ENCODE measurements at regions not wholly inside any gene's neighbourhood (a gene's known extent, or its start where the extent isn't known, plus 50 kb on each side); places are given as distances from the start of the nearest gene placed in this dataset.

- H3K36me3 ChIP-seq (replicated peaks in 1 of 2; ENCODE audit: control insufficient read depth in 1 of 2, insufficient read depth in 2 of 2, low read length in 2 of 2), result no peaks in the 10 kb centered on the region
- H3K4me3 Mint-ChIP-seq, result no peak overlapping the region
- H3K4me1 Mint-ChIP-seq, result no peaks in the 10 kb centered on the region
- H3K27ac Mint-ChIP-seq, result no peak overlapping the region
- no peaks in the 10 kb centered on the region for H3K79me2 ChIP-seq (ENCODE audit: insufficient read depth, low read length)
- DNase-seq, result no peak
- peaks cover 0 to 3% of the 10 kb centered on the region in 2 donors for H3K9me3 ChIP-seq (replicated peaks in 1 of 2; ENCODE audit: control insufficient read depth in 1 of 2, insufficient read depth in 1 of 2, low read length in 2 of 2)
- H4K20me1 ChIP-seq (ENCODE audit: insufficient read depth, low read length), result no peaks in the 10 kb centered on the region
- no peak overlapping the region for H2AFZ ChIP-seq (ENCODE audit: insufficient read depth, low read depth, low read length, poor library complexity, severe bottlenecking)
- no peaks in the 10 kb centered on the region for H3K4me1 ChIP-seq (ENCODE audit: control insufficient read depth in 1 of 2, insufficient read depth in 2 of 2, low read length in 2 of 2)
- intact Hi-C loops (cut with micrococcal nuclease), result no loop called here
- H3K4me3 ChIP-seq (replicated peaks in 1 of 3; ENCODE audit: low read depth in 2 of 3, low read length in 3 of 3), result no peak overlapping the region
- H3K9ac ChIP-seq (ENCODE audit: insufficient read depth, low read length, poor library complexity, severe bottlenecking), result no peak overlapping the region
- peaks cover 0 to 11% (median 0%) of the 10 kb centered on the region in 7 donors for H3K9me3 Mint-ChIP-seq
- WGBS (ENCODE audit: insufficient coverage), result 36% methylated on average over 2 of the region's 2 CpGs
- TF ChIP-seq, protein P1, sequence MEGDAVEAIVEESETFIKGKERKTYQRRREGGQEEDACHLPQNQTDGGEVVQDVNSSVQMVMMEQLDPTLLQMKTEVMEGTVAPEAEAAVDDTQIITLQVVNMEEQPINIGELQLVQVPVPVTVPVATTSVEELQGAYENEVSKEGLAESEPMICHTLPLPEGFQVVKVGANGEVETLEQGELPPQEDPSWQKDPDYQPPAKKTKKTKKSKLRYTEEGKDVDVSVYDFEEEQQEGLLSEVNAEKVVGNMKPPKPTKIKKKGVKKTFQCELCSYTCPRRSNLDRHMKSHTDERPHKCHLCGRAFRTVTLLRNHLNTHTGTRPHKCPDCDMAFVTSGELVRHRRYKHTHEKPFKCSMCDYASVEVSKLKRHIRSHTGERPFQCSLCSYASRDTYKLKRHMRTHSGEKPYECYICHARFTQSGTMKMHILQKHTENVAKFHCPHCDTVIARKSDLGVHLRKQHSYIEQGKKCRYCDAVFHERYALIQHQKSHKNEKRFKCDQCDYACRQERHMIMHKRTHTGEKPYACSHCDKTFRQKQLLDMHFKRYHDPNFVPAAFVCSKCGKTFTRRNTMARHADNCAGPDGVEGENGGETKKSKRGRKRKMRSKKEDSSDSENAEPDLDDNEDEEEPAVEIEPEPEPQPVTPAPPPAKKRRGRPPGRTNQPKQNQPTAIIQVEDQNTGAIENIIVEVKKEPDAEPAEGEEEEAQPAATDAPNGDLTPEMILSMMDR (IDR thresholded peaks at IDR 0.05), result no peak
- H3K27me3 ChIP-seq (ENCODE audit: control insufficient read depth in 2 of 2, insufficient read depth in 2 of 2, low read length in 2 of 2), result no peaks in the 10 kb centered on the region
- H3K27ac ChIP-seq (ENCODE audit: low read depth in 1 of 2, low read length in 2 of 2), result no peak overlapping the region
- H3K4me2 ChIP-seq (replicated peaks; ENCODE audit: extremely low read depth, low read length, poor library complexity, severe bottlenecking), result no peak overlapping the region
- H3K27me3 Mint-ChIP-seq (ENCODE audit: low read depth in 3 of 3), result peaks cover 0 to 7% (median 3%) of the 10 kb centered on the region in 3 donors
- H3K36me3 Mint-ChIP-seq, result no peaks in the 10 kb centered on the region
Measured at GRCh38 chr18:77948567-77948966, 698.9 kb downstream of the GALR1 start.

- intact Hi-C loops (cut with micrococcal nuclease), result no loop called here
Measured at GRCh38 chr18:77949355-77949973, 699.8 kb downstream of the GALR1 start.

More at GRCh38 chr18:77949355-77949973, 699.8 kb downstream of the GALR1 start:
- no peaks in the 10 kb centered on the region for H4K20me1 ChIP-seq (ENCODE audit: insufficient read depth, low read length)
- DNase-seq, result no peak
- H3K27ac Mint-ChIP-seq, result no peak overlapping the region
- no peak overlapping the region for H2AFZ ChIP-seq (ENCODE audit: insufficient read depth, low read depth, low read length, poor library complexity, severe bottlenecking)
- H3K4me3 ChIP-seq (replicated peaks in 1 of 3; ENCODE audit: low read depth in 2 of 3, low read length in 3 of 3), result no peak overlapping the region
- H3K9ac ChIP-seq (ENCODE audit: insufficient read depth, low read length, poor library complexity, severe bottlenecking), result no peak overlapping the region
- peaks cover 0 to 3% of the 10 kb centered on the region in 2 donors for H3K9me3 ChIP-seq (replicated peaks in 1 of 2; ENCODE audit: control insufficient read depth in 1 of 2, insufficient read depth in 1 of 2, low read length in 2 of 2)
- H3K27me3 Mint-ChIP-seq (ENCODE audit: low read depth in 3 of 3), result peaks cover 0 to 7% (median 3%) of the 10 kb centered on the region in 3 donors
- H3K27ac ChIP-seq (ENCODE audit: low read depth in 1 of 2, low read length in 2 of 2), result no peak overlapping the region
- H3K9me3 Mint-ChIP-seq, result peaks cover 0 to 11% (median 0%) of the 10 kb centered on the region in 7 donors
- no peaks in the 10 kb centered on the region for H3K36me3 ChIP-seq (replicated peaks in 1 of 2; ENCODE audit: control insufficient read depth in 1 of 2, insufficient read depth in 2 of 2, low read length in 2 of 2)
- H3K4me2 ChIP-seq (replicated peaks; ENCODE audit: extremely low read depth, low read length, poor library complexity, severe bottlenecking), result no peak overlapping the region
- H3K27me3 ChIP-seq (ENCODE audit: control insufficient read depth in 2 of 2, insufficient read depth in 2 of 2, low read length in 2 of 2), result no peaks in the 10 kb centered on the region
- no peaks in the 10 kb centered on the region for H3K4me1 ChIP-seq (ENCODE audit: control insufficient read depth in 1 of 2, insufficient read depth in 2 of 2, low read length in 2 of 2)
- TF ChIP-seq, protein P1 (IDR thresholded peaks at IDR 0.05), result no peak
- no peaks in the 10 kb centered on the region for H3K79me2 ChIP-seq (ENCODE audit: insufficient read depth, low read length)
- WGBS (ENCODE audit: insufficient coverage), result 92% methylated on average over 2 of the region's 7 CpGs
- no peak overlapping the region for H3K4me3 Mint-ChIP-seq
- no peaks in the 10 kb centered on the region for H3K4me1 Mint-ChIP-seq
- H3K36me3 Mint-ChIP-seq, result no peaks in the 10 kb centered on the region
